GM15510 (cell line): ENCODE measurements at regions not wholly inside any gene's neighbourhood (a gene's known extent, or its start where the extent isn't known, plus 50 kb on each side); places are given as distances from the start of the nearest gene placed in this dataset.

ENCODE experiments used
- POLR2A ChIP-seq: IDR thresholded peaks from 3 replicates; pipeline ENCODE4 v1.6.1; 2011; ENCODE audit warnings: borderline replicate concordance; ENCODE audit not compliant: insufficient read length; ENCODE audit errors: extremely low read depth

DNA sequence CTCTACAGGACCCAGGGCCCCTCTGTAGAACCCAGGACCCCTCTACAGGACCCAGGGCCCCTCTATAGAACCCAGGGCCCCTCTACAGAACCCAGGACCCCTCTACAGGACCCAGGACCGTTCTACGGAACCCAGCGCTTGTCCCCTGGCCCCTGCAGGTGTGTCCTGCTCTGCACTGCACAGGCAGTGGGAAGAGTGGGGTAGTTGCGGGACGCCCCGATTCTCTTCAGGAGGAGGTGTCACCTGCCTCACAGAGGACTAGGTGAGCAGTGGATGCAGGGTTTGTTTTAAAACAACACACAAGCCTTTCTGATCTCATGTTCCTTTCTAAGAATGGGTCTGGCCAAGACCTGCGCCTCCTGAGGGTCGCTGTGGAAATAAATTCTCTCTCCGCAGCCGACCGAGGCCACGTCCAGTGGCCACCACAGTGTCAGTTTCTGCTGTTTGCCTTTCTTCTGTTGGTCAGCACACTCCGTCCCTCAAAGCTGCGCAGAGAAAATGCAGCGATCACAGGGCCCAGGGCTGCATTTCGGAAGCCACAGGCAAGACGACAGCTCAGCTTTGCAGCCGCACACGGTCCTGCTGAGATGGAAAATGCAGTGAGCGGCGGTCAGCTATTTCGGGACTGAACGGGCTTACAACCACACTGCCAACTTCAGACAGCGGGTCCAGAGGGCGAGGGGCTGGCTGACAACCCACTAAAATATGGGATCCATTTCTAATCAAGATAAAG, 135.2 kb downstream of the DLL1 start:
- no peak for TF ChIP-seq POLR2A

DNA sequence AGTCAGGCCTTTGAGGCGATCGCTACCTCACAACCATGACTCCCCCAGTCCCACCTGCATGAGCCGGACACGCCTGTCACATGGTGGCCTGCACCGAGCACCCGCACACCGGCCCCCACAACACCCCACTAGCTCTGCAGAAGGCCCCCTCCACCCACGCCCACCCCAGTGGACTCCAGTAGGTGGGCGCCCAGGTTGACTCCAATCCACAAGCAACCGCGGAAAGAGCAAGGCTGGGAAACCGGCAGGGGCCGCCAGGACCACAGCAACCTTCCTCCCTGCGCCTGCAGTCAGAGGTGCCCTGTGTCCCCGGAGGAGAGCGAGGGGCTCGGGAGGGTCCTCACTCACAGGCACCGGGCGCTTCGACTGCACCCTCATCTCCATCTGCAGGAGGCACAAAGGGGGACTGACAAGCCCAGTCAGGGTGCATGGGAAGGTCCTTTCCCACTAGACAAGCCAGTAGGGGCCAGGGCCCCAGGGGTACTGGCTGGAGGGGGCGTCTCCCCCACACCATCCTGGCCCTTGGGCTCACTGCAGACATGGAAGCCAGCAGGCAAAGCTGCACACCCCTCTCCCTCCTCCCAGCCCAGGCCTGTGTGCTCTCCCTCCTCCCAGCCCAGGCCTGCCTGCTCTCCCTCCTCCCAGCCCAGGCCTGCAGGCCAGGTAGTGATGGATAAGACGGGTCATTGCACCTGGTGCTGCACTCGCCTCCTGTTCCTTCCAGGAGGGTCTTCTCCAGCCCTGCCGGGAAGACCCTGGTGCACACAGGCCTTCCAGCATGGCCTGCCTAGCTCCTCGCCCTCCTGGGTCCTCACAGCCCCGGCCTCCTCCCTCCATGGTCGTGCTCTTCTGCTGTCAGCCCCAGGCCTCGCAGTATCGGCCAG, 137.2 kb downstream of the DLL1 start:
- no peak for TF ChIP-seq POLR2A

DNA sequence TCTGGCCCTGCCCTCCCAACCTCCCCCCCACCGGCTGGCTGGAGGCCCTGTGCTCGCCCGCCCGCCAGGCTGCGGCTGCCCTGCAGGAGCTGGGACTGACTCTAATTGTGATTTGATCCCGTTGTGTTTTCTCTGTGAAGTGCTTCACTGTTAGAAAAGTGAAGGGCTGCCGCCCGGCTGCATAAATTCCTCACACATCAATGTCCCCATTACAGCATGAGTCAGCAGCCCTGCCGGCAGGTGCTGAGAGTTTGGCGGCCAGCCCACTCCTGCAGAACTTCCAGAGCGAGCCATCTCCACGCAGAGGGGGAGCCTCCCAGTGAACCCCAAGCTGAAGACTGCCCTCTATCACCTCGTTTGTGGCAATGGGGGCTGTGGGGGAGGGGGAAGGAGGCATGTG, 137.9 kb downstream of the DLL1 start:
- TF ChIP-seq POLR2A: no peak

DNA sequence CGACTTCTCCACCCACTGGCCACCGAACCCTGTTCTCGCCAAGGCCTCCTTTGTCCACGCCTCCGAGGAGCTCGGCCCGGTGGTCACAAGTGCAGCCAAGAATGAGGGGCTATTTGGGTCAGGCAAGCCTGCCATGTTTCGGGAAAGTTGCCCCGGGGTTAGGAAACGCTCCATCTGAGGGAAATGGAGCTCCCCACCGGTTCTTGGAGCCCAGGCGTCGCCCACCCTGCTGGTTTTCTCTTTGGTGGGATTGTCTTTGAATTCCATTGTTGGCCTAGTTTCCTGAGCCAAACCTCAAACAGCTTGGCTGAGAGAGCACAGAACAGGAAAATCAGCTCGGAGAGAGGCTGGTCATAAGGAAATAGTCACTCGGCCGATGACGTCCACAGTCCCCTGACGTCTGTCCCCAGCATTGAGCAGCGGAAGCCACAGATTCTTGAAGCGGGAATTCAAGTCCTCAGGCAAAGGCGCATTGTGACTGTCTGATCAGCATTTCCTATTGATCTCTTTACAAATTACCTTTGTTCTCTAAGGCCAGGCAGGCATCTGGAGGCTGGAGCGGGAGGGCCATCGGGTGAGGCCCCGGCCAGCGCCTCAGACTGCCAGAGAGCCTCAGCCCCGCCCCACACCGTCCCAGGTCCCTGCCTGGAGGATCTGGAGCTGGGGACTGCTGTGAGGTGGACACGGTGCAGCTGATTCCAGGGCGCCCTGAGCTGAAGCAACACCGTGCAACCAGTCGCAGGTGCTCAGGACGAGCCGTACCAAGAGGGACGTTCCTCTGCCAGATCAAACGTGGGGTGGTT, 138.6 kb downstream of the DLL1 start:
- no peak for TF ChIP-seq POLR2A

DNA sequence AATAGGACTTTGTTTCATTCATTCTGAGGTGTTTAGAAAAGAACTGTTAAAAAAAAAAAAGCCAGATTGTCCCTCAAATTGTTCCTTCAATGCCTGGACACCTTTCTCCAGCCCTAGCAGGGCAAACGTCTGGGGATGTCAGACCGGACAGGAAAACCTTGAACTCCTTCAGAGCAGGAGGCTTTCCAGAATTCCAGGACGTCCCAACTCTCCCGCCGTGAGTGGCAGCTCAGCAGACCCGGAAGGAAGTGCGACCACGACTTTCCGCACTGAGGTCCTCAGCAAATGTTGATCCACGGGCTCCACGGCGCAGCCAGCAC, 139.1 kb downstream of the DLL1 start:
- TF ChIP-seq POLR2A: no peak

DNA sequence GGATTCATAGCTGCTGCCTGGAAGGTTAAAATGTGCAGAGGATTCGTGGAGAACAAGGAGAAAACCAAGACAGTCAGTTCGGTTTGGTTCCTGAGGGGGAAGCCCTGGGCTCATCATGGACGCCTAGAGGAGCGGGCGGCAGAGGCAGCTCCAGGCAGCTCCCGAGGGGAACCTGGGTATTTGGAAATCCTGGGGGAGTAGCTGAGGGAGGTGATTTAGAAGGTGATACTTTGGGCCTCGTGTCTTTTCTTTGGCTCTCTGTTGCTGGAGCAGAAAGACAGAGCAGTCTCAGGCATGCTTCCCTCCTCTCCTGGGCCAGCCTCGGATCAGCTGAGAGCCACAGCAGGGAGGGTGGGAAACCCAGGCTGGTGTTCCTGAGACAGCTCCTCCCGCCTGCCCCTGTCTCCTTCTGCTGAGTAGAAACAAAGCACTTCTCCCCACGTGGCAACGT, 139.5 kb downstream of the DLL1 start:
- no peak for TF ChIP-seq POLR2A

DNA sequence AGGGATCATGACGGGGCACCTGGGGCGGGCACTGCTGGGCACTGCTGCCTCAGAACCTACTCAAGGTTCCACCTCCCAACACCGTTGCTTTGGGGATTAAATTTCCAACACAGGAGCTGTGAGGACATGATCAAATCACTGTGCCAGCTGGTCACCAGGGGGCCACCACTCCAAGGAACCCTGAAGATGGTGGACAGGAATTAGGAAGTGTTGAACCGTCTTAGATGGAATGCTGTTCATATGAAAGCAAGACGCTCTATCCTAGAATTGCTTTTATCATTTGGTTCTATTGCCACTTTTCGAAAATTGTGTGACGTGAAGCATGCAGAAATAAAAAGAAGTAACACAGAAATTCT, 140.3 kb downstream of the DLL1 start:
- no peak for TF ChIP-seq POLR2A

DNA sequence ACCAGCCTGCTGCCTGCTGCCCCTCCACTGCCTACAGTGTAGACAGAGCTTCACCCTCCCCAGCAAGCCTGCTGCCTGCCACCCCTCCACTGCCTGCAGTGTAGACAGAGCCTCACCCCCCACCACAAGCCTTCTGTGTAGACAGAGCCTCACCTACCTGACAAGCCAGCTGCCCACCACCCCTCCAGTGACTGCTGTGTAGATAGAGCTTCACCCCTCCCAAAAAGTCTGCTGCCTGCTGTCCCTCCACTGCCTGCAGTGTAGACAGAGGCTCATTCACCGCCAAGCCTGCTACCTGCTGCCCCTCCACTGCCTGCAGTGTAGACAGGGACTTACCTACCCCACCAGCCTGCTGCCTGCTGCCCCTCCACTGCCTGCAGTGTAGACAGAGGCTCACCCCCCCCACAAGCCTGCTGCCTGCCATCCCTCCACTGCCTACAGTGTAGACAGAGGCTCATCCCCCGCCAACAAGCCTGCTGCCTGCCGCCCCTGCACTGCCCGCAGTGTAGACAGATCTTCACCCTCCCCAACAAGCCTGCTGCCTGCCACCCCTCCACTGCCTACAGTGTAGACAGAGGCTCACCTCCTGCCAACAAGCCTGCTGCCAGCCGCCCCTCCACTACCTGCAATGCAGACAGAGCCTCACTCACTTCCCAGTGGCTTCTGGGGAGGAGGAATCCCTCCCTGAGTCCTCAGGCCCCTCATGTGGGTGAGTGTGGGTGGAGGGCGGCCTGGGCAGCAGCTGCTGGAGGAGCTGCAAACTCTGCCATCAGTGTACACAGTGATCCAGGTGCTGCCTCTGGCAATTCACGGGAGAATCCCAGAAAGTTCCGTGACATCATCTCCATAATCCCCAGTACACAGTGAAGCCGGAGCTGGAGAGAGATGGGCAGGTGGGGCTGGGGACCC, 140.9 kb downstream of the DLL1 start:
- no peak for TF ChIP-seq POLR2A

DNA sequence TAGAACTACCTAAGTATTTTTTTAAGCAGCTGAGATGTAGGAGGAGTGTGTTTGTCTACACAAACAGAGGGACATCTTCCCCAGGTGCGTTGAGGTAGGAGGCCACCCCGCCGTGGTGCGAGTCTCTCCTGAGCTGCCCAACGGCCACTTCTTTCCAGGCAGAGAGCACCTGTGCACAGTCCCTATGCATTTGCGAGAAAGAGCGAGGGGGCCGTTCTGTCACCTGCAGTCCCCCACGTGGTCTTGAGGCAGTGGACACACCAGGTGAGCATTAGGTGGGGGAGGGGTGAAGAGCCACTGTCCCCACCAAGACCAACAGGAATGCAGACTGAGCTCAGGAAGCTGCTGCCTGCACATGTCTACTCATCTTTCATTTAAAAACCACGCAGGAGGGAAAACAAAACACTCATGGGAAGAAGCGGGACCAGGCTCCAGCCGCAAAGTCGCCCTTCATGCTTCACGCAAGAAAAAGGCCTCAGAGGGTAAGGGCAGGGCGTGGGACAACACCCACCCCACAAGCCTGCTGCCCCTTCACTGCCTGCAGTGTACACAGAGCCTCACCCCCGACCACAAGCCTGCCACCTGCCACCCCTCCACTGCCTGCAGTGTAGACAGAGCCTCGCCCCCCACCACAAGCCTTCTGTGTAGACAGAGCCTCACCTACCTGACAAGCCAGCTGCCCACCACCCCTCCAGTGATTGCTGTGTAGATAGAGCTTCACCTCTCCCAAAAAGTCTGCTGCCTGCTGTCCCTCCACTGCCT, 142.0 kb downstream of the DLL1 start:
- no peak for TF ChIP-seq POLR2A

DNA sequence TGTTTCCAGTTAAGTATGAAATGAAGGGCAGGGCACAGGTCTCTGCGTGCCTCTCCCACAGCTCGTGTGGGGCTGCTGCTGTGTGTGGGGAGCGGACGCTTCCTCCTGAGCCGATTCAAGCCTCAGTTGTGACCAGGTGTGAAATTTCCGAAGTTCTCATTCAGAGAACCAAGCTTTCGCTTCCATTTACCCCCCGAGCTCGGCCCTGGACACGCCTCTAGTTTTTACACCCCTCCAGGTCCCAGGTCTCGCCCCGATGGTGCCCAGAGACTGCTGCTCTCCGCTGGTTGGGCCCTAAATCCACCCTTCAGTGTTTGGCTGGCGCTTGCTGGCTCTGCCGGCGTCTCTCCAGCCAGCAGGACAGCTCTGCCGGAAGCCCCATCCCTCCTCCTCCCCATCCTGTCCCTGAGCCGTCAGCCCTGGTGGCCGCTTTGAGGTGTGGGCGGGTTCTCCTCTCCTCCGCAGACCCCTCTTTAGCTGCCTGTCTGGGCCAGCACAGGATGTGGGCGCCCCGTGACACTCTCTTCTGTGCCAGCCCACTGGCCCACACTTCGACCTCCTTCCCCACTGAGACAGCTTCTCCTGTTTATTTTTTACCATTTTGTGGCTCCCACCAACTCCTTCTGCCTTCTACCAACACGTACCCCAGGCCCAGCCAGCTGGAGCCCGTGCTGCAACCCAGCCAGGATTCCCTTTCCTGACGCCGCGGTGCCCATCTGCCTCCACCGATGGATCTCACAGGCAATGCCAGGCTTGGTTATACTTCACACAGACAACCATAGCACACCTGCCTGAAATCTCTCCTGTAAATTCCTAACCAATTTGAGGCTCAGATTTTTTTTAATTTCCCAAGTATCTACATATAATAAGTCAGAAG, 142.8 kb downstream of the DLL1 start:
- no peak for TF ChIP-seq POLR2A

DNA sequence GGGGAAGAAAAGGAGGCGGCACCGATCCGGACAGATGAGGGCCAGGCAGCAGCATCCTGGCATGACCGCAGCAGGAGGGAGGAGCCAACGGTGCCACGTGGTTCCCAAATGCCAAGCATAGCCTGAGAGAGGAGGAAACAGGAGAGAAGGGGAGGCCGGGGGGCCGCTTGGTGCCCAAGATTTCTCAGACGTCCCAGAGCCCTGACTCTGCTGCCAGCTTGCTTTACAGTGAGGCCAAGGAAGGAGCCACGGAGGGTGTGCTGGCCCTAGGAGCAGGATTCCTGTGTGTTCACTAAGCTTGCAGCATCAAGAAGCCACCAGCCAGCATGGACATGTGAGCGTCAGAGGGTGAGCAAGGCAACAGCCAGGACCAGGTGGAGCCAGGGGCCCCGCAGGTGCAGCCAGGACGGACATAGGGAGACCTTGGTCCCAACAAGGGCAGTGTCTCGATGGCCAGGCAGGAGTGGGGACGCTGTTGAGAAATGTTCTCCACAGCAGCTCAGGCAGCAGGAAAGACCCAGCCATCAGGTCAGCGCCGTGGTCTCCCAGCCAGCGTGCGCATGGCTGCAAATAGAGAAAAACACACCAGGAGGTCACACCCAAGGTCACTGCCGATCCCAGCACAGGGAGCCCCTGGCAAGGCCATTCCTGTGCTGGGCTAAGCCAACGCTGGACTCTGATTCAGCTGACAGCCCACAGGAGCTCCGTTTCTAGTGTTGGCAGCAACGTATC, 143.7 kb downstream of the DLL1 start:
- TF ChIP-seq POLR2A: no peak

DNA sequence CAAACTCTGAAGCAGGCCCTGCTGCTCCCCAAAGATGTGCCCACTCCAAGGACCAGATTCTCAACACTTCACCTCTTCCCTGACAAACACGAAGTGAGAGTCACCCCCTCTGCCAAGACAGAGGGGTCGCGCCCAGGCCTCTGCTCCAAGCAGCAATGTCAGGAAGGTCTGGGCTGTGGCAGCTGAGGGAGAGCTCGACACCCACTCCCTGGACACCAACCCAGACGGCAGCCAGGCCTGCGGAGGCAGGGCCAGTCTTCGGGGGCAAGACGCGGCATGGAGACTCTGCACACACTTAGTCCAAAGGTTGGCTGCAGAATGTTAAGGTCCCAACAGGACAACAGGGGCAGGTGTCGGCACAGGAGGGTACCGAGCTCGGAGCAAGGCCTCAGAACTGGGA, 144.2 kb downstream of the DLL1 start:
- no peak for TF ChIP-seq POLR2A
